ENCODE measurements at regions not wholly inside any gene's neighbourhood (a gene's known extent, or its start where the extent isn't known, plus 50 kb on each side); places are given as distances from the start of the nearest gene placed in this dataset.
"Not testable (repeated sequence)": the region's sequence is repeated elsewhere in the genome, so short reads cannot be mapped to it uniquely, and the experiment has no call there.

GRCh38 chr7:13274205-13274604 lies 586.8 kb downstream of the ARL4A start:
- TF ChIP-seq, protein P1, sequence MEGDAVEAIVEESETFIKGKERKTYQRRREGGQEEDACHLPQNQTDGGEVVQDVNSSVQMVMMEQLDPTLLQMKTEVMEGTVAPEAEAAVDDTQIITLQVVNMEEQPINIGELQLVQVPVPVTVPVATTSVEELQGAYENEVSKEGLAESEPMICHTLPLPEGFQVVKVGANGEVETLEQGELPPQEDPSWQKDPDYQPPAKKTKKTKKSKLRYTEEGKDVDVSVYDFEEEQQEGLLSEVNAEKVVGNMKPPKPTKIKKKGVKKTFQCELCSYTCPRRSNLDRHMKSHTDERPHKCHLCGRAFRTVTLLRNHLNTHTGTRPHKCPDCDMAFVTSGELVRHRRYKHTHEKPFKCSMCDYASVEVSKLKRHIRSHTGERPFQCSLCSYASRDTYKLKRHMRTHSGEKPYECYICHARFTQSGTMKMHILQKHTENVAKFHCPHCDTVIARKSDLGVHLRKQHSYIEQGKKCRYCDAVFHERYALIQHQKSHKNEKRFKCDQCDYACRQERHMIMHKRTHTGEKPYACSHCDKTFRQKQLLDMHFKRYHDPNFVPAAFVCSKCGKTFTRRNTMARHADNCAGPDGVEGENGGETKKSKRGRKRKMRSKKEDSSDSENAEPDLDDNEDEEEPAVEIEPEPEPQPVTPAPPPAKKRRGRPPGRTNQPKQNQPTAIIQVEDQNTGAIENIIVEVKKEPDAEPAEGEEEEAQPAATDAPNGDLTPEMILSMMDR (conservative IDR thresholded peaks at IDR 0.05 in 1 of 2, IDR thresholded peaks at IDR 0.05 in 1 of 2; ENCODE audit: extremely low read depth in 1 of 2, insufficient read depth in 1 of 2, low read depth in 1 of 2, low read length in 2 of 2): not testable (repeated sequence)
- not testable (repeated sequence) for TF ChIP-seq EZH2 (IDR thresholded peaks at IDR 0.05; ENCODE audit: borderline replicate concordance, low read length)
